PFSK-1 (cell line): ENCODE measurements at regions not wholly inside any gene's neighbourhood (a gene's known extent, or its start where the extent isn't known, plus 50 kb on each side); places are given as distances from the start of the nearest gene placed in this dataset.

Experiments
- FOXP2 ChIP-seq: optimal IDR thresholded peaks from 2 replicates; pipeline ENCODE3; 2011; ENCODE audit warnings: borderline replicate concordance, control low read depth, inconsistent platforms; ENCODE audit not compliant: insufficient read depth; ENCODE audit errors: extremely low read length, extremely low read depth
- POLR2AphosphoS5 ChIP-seq: IDR thresholded peaks from 2 replicates; pipeline ENCODE4 v1.6.1; 2012; ENCODE audit warnings: low read depth, mild to moderate bottlenecking, control low read depth, low read length, moderate library complexity
- SIN3A ChIP-seq: IDR thresholded peaks from 2 replicates; pipeline ENCODE4 v1.6.1; 2012; ENCODE audit warnings: mild to moderate bottlenecking, low read length, moderate library complexity, borderline replicate concordance; ENCODE audit not compliant: insufficient read depth
- TAF1 ChIP-seq: IDR thresholded peaks from 2 replicates; pipeline ENCODE4 v1.6.1; 2012; ENCODE audit warnings: low read length, control low read depth, borderline replicate concordance; ENCODE audit not compliant: insufficient read depth
- TF ChIP-seq, protein P1 (sequence below), 2 experiments: IDR thresholded peaks; 2 replicates each; pipeline versions ENCODE4 v1.6.1 to v1.8.0; 2011 to 2012; ENCODE audit warnings: low read depth in 2 of 2, low read length in 2 of 2, control low read depth in 1 of 2, inconsistent platforms in 1 of 2, mild to moderate bottlenecking in 1 of 2, moderate library complexity in 1 of 2; ENCODE audit not compliant: insufficient read depth in 1 of 2

GRCh38 chr7:26101361-26102151, 50.4 kb upstream of the NFE2L3 start:
- no peak for TF ChIP-seq FOXP2
- TF ChIP-seq, protein P1, sequence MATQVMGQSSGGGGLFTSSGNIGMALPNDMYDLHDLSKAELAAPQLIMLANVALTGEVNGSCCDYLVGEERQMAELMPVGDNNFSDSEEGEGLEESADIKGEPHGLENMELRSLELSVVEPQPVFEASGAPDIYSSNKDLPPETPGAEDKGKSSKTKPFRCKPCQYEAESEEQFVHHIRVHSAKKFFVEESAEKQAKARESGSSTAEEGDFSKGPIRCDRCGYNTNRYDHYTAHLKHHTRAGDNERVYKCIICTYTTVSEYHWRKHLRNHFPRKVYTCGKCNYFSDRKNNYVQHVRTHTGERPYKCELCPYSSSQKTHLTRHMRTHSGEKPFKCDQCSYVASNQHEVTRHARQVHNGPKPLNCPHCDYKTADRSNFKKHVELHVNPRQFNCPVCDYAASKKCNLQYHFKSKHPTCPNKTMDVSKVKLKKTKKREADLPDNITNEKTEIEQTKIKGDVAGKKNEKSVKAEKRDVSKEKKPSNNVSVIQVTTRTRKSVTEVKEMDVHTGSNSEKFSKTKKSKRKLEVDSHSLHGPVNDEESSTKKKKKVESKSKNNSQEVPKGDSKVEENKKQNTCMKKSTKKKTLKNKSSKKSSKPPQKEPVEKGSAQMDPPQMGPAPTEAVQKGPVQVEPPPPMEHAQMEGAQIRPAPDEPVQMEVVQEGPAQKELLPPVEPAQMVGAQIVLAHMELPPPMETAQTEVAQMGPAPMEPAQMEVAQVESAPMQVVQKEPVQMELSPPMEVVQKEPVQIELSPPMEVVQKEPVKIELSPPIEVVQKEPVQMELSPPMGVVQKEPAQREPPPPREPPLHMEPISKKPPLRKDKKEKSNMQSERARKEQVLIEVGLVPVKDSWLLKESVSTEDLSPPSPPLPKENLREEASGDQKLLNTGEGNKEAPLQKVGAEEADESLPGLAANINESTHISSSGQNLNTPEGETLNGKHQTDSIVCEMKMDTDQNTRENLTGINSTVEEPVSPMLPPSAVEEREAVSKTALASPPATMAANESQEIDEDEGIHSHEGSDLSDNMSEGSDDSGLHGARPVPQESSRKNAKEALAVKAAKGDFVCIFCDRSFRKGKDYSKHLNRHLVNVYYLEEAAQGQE (IDR thresholded peaks at IDR 0.05; ENCODE audit: insufficient read depth in 1 of 2, low read depth in 2 of 2, low read length in 2 of 2): no peak
- TF ChIP-seq POLR2AphosphoS5: no peak

DNA sequence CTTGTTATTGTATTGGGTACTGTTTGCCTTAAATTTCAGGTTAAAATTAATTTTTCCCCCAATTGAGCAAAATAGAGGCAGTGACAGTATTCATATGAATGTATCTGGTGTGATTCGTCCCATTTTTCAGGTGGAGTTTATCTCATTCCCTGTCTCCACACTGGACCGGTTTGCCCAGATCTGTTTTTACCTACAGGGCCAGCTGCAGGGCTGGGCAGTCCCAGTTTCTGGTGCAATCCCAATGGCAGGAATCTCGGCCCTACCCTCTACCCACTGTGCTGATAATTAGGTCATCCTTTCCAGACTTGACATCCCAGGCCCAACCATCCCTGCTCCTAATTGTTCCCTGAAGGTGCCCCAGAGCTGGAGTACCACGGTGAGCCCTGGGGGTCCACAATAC, 49.8 kb upstream of the NFE2L3 start:
- TF ChIP-seq TAF1 (no peak), POLR2AphosphoS5 (no peak), FOXP2 (no peak), SIN3A (no peak)
- TF ChIP-seq, protein P1 (IDR thresholded peaks at IDR 0.05; ENCODE audit: insufficient read depth in 1 of 2, low read depth in 2 of 2, low read length in 2 of 2): no peak
